NCI-H1105 treated with DMSO at 0.1 percent for 48 hours (cell line): ENCODE measurements at regions not wholly inside any gene's neighbourhood (a gene's known extent, or its start where the extent isn't known, plus 50 kb on each side); places are given as distances from the start of the nearest gene placed in this dataset.
A peak's percentile ranks its signal among the peaks of the same experiment; 100 is the strongest.
"Not testable (repeated sequence)": the region's sequence is repeated elsewhere in the genome, so short reads cannot be mapped to it uniquely, and the experiment has no call there.

Source experiments
- DNase-seq: peaks from one replicate; lab custom pipeline; 2025; lab: John Stamatoyannopoulos, UW

GRCh38 chr2:164024396-164024795 is 288.6 kb upstream of the FIGN start:
- no peak for DNase-seq

- no peak for DNase-seq
Measured at GRCh38 chr2:164023896-164024295, 288.1 kb upstream of the FIGN start.

GRCh38 chr2:164015328-164016123 is 279.7 kb upstream of the FIGN start:
- DNase-seq: no peak

- no peak for DNase-seq
Measured at GRCh38 chr2:164014791-164015190, 279.0 kb upstream of the FIGN start.

GRCh38 chr2:164014068-164014731 is 278.4 kb upstream of the FIGN start:
- DNase-seq: no peak

- DNase-seq: no peak
Measured at GRCh38 chr2:164012581-164012980, 276.8 kb upstream of the FIGN start.

GRCh38 chr2:164009756-164010337 is 274.0 kb upstream of the FIGN start:
- peak; percentile 57 for DNase-seq

- no peak for DNase-seq
Measured at GRCh38 chr2:164008752-164009151, 272.9 kb upstream of the FIGN start.

- DNase-seq: no peak
Measured at GRCh38 chr2:164006704-164007103, 270.9 kb upstream of the FIGN start.

- no peak for DNase-seq
Measured at GRCh38 chr2:164000176-164000575, 264.4 kb upstream of the FIGN start.

- DNase-seq: no peak
Measured at GRCh38 chr2:163997466-163997865, 261.7 kb upstream of the FIGN start.

GRCh38 chr2:163990541-163990940 is 254.7 kb upstream of the FIGN start:
- DNase-seq: no peak

GRCh38 chr2:163990101-163990500 is 254.3 kb upstream of the FIGN start:
- no peak for DNase-seq

GRCh38 chr2:163987175-163987940 is 251.6 kb upstream of the FIGN start:
- no peak for DNase-seq

GRCh38 chr2:163984986-163985385 is 249.2 kb upstream of the FIGN start:
- DNase-seq: no peak

- DNase-seq: no peak
Measured at GRCh38 chr2:163983911-163984310, 248.1 kb upstream of the FIGN start.

GRCh38 chr2:163982938-163983337 is 247.1 kb upstream of the FIGN start:
- DNase-seq: no peak

- DNase-seq: no peak
Measured at GRCh38 chr2:163974766-163975165, 239.0 kb upstream of the FIGN start.

- DNase-seq: no peak
Measured at GRCh38 chr2:163970058-163970813, 234.4 kb upstream of the FIGN start.

GRCh38 chr2:163964278-163964677 is 228.5 kb upstream of the FIGN start:
- not testable (repeated sequence) for DNase-seq

- no peak for DNase-seq
Measured at GRCh38 chr2:163953390-163953907, 217.6 kb upstream of the FIGN start.
